ENCODE measurements at regions not wholly inside any gene's neighbourhood (a gene's known extent, or its start where the extent isn't known, plus 50 kb on each side); places are given as distances from the start of the nearest gene placed in this dataset.

DNA sequence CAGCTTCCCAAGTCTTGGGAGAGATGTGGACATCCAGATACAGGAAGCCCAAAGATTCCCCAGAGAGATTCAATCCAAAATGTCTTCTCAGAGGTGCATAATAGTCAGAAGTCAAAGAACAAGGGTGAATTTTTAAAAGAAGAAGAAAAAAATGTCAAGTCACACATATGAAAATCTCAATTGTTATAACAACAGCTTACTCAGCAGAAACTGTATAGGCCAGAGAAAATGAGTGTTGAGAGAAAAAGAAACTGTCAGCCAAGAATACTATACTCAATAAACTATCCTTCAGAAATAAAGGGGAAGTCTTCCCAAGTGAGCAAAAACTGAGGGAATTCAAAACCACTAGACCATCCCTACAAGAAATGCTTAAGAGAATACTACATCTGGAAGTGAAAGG lies 612.9 kb upstream of the POU3F3 start:
- Histone ChIP-seq H3K4me1 (ENCODE audit: insufficient read depth, low read length) (no peaks in the 10 kb centered on the region), H3K36me3 (ENCODE audit: insufficient read depth, low read length) (no peaks in the 10 kb centered on the region), H3K9me3 (ENCODE audit: control insufficient read depth, insufficient read depth, low read length) (no peaks in the 10 kb centered on the region; the same call in 1 of the 2 replicates), H3K9ac (ENCODE audit: low read depth, low read length) (no peak overlapping the region)

GRCh38 chr2:104249629-104250028 lies 604.3 kb upstream of the POU3F3 start:
- Histone ChIP-seq H3K9ac (ENCODE audit: low read depth, low read length) (no peak overlapping the region), H3K36me3 (ENCODE audit: insufficient read depth, low read length) (no peaks in the 10 kb centered on the region), H3K9me3 (ENCODE audit: control insufficient read depth, insufficient read depth, low read length) (no peaks in the 10 kb centered on the region), H3K4me1 (ENCODE audit: insufficient read depth, low read length) (no peaks in the 10 kb centered on the region)

- Histone ChIP-seq H3K9ac (ENCODE audit: low read depth, low read length) (no peak overlapping the region), H3K36me3 (ENCODE audit: insufficient read depth, low read length) (no peaks in the 10 kb centered on the region), H3K9me3 (ENCODE audit: control insufficient read depth, insufficient read depth, low read length) (no peaks in the 10 kb centered on the region), H3K4me1 (ENCODE audit: insufficient read depth, low read length) (no peaks in the 10 kb centered on the region)
Observed at GRCh38 chr2:104250635-104251034, 603.3 kb upstream of the POU3F3 start.

- no peak overlapping the region for H3K9ac ChIP-seq (ENCODE audit: low read depth, low read length)
- H3K9me3 ChIP-seq (ENCODE audit: control insufficient read depth, insufficient read depth, low read length) = 0 out of 2 replicates have a peak, but pooled peaks cover under 1% of the 10 kb centered on the region
- no peaks in the 10 kb centered on the region for H3K36me3 ChIP-seq (ENCODE audit: insufficient read depth, low read length)
- H3K4me1 ChIP-seq (ENCODE audit: insufficient read depth, low read length) = no peaks in the 10 kb centered on the region
Observed at GRCh38 chr2:104254017-104254416, 599.9 kb upstream of the POU3F3 start.

DNA sequence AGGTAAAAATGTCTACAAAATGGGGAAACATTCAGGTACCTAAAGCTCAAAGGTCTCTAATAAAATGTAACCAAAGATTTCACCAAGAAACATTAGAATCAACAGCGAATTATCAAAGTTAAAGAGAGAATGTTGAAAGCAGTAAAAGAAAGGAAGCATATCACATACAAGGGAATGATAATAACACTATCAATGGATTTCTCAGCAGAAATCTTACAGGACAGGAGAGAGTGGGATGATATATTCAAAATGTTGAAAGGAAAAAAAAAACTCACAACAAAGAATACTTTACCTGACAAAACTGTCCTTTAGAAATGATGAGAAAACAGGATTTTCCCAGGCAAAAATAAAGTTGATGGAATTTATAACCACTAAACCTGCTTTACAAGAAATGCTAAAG lies 591.2 kb upstream of the POU3F3 start:
- Histone ChIP-seq H3K9me3 (ENCODE audit: control insufficient read depth, insufficient read depth, low read length) (peaks cover 14% of the 10 kb centered on the region), H3K9ac (ENCODE audit: low read depth, low read length) (no peak overlapping the region), H3K4me1 (ENCODE audit: insufficient read depth, low read length) (no peaks in the 10 kb centered on the region), H3K36me3 (ENCODE audit: insufficient read depth, low read length) (no peaks in the 10 kb centered on the region)

DNA sequence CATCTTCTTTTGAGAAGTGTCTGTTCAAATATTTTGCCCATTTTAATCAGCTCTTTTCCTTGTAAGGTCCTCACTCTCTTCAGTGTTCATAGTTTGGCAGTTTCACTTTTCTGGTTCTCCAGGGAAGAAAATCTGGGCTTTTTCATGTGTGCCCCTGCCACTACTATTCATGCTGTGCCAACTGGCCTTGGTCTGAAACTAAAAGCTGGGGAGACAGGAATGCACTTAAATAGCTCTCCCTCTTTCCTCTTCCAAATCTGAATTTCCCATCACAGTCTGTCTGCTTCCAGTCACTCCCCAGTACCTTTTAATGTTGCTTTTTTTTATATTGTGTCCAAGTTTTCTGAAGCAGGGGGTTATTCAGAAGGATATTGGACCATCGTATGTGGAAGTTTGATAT lies 574.3 kb upstream of the POU3F3 start:
- no peak overlapping the region for H3K9ac ChIP-seq (ENCODE audit: low read depth, low read length)
- H3K9me3 ChIP-seq (ENCODE audit: control insufficient read depth, insufficient read depth, low read length) = no peaks in the 10 kb centered on the region
- H3K36me3 ChIP-seq (ENCODE audit: insufficient read depth, low read length) = no peaks in the 10 kb centered on the region
- H3K4me1 ChIP-seq (ENCODE audit: insufficient read depth, low read length) = no peaks in the 10 kb centered on the region

- H3K36me3 ChIP-seq (ENCODE audit: insufficient read depth, low read length) = no peaks in the 10 kb centered on the region
- H3K4me1 ChIP-seq (ENCODE audit: insufficient read depth, low read length) = no peaks in the 10 kb centered on the region
- H3K9me3 ChIP-seq (ENCODE audit: control insufficient read depth, insufficient read depth, low read length) = no peaks in the 10 kb centered on the region
- H3K9ac ChIP-seq (ENCODE audit: low read depth, low read length) = no peak overlapping the region
Observed at GRCh38 chr2:104280216-104280615, 573.7 kb upstream of the POU3F3 start.

- Histone ChIP-seq H3K9ac (ENCODE audit: low read depth, low read length) (no peak overlapping the region), H3K4me1 (ENCODE audit: insufficient read depth, low read length) (0 out of 2 replicates have a peak, but pooled peaks cover 9% of the 10 kb centered on the region), H3K36me3 (ENCODE audit: insufficient read depth, low read length) (no peaks in the 10 kb centered on the region; the same call in 1 of the 2 replicates)
Observed at GRCh38 chr2:104286841-104287240, 567.1 kb upstream of the POU3F3 start.

DNA sequence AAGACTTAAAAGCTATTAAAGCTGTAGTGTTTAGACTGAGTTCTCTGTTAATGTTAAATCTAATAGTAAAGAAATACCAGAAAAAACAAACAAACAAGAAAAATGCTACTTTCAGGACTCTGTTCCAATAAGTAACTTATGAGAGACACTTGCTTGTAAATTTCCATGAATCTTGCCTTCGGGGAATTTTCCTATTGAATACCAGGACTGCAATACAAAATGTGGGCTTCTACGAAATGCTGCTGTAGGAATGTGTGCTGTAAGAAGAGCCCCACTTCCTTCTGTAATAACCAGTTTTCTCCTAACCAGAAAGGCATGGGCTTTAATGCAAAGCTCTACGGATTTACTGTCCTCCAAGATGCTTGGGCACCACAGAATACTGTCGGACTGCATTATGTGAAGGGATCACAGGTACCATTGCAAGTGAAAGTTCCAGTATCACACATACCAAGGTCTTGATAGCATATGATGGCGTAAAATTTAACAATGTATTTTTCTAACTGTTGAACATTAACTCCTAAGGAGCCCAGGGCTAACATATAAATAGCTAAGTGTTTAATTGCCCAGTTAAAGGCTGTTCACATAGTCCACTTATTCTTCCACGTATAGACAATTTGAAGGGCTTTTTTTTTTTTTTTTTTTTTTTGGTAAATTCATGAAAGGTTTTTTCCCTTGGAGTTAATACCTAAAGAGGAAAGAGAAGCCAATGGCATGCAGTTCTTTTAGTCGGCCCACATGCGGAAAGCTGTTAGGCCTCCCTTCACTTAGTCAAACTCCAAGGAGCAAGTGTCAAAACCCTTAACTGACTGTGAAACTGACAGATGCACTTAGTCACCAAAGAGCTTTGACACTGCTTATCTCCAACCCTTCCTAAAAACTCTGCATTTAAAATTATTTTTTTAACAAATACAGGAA lies 564.0 kb upstream of the POU3F3 start:
- Histone ChIP-seq H3K9ac (ENCODE audit: low read depth, low read length) (no peak overlapping the region), H3K9me3 (ENCODE audit: control insufficient read depth, insufficient read depth, low read length) (no peaks in the 10 kb centered on the region), H3K4me1 (ENCODE audit: insufficient read depth, low read length) (0 out of 2 replicates have a peak, but pooled peaks cover 9% of the 10 kb centered on the region), H3K36me3 (ENCODE audit: insufficient read depth, low read length) (no peaks in the 10 kb centered on the region; the same call in 1 of the 2 replicates)

More at GRCh38 chr2:104286841-104287240, 567.1 kb upstream of the POU3F3 start:
- no peaks in the 10 kb centered on the region for H3K9me3 ChIP-seq (ENCODE audit: control insufficient read depth, insufficient read depth, low read length)

DNA sequence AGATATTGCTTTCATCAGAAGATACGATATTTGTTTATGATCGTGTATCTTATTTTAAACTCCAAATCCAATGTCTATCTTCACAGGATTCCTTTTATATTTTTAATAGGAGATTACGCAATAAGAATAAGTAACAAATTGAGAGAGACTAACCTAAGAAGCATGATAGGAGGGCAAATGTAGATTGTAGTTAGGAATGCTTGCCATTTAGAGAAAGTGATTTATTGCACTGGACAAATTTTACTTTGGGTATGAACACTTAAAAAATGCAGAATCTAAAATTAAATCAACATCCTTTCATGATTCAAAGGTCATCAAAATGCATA lies 563.4 kb upstream of the POU3F3 start:
- H3K36me3 ChIP-seq (ENCODE audit: insufficient read depth, low read length) = no peaks in the 10 kb centered on the region; the same call in 1 of the 2 replicates
- H3K4me1 ChIP-seq (ENCODE audit: insufficient read depth, low read length) = 0 out of 2 replicates have a peak, but pooled peaks cover 9% of the 10 kb centered on the region
- no peak overlapping the region for H3K9ac ChIP-seq (ENCODE audit: low read depth, low read length)
- H3K9me3 ChIP-seq (ENCODE audit: control insufficient read depth, insufficient read depth, low read length) = no peaks in the 10 kb centered on the region

GRCh38 chr2:104312684-104313083 lies 541.2 kb upstream of the POU3F3 start:
- Histone ChIP-seq H3K9me3 (ENCODE audit: control insufficient read depth, insufficient read depth, low read length) (no peaks in the 10 kb centered on the region), H3K36me3 (ENCODE audit: insufficient read depth, low read length) (no peaks in the 10 kb centered on the region), H3K4me1 (ENCODE audit: insufficient read depth, low read length) (no peaks in the 10 kb centered on the region)

DNA sequence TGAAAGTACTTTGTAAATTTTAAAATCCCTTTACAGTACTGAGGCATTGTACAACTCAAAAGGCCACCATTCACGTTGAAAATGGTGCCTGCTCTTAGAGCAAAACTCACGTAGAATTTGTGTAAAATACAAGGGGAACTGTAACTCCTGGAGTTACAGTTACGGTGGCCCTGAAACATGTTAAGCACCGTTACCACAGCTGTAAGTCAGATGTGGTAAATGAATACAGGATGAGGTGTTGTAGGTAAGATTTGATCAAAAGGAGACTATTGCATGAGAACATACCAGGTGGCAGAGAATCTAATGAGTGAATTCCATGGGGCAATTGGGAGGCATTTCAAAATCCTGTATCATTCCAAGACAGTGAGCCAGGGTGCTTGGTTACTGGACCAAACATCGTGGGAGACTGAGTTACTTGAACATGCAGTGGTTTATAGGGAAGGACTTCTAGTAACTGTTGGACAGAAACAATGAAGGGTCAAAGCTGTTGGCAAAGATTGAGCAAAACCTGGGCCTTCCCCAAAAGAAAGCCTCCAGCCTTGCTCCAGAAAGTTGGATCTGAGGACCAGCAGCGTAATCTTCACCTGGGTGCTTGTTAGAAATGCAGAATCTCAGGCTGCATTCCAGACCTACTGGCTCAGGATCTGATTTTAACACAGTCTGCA lies 535.8 kb upstream of the POU3F3 start:
- Histone ChIP-seq H3K4me1 (ENCODE audit: insufficient read depth, low read length) (no peaks in the 10 kb centered on the region), H3K9ac (ENCODE audit: low read depth, low read length) (no peak overlapping the region), H3K9me3 (ENCODE audit: control insufficient read depth, insufficient read depth, low read length) (no peaks in the 10 kb centered on the region), H3K36me3 (ENCODE audit: insufficient read depth, low read length) (no peaks in the 10 kb centered on the region)

More at GRCh38 chr2:104312684-104313083, 541.2 kb upstream of the POU3F3 start:
- no peak overlapping the region for H3K9ac ChIP-seq (ENCODE audit: low read depth, low read length)

- Histone ChIP-seq H3K36me3 (ENCODE audit: insufficient read depth, low read length) (no peaks in the 10 kb centered on the region), H3K4me1 (ENCODE audit: insufficient read depth, low read length) (no peaks in the 10 kb centered on the region), H3K9me3 (ENCODE audit: control insufficient read depth, insufficient read depth, low read length) (no peaks in the 10 kb centered on the region)
Observed at GRCh38 chr2:104321116-104321795, 532.7 kb upstream of the POU3F3 start.

GRCh38 chr2:104321796-104322349 lies 532.0 kb upstream of the POU3F3 start:
- H3K4me1 ChIP-seq (ENCODE audit: insufficient read depth, low read length) = no peaks in the 10 kb centered on the region

More at GRCh38 chr2:104321116-104321795, 532.7 kb upstream of the POU3F3 start:
- H3K9ac ChIP-seq (ENCODE audit: low read depth, low read length) = no peak overlapping the region

More at GRCh38 chr2:104321796-104322349, 532.0 kb upstream of the POU3F3 start:
- Histone ChIP-seq H3K36me3 (ENCODE audit: insufficient read depth, low read length) (no peaks in the 10 kb centered on the region), H3K9me3 (ENCODE audit: control insufficient read depth, insufficient read depth, low read length) (no peaks in the 10 kb centered on the region), H3K9ac (ENCODE audit: low read depth, low read length) (no peak overlapping the region; the same call in 1 of the 2 replicates)

All from ES-I3 (cell line).